NCI-H345 (cell line): ENCODE measurements at regions not wholly inside any gene's neighbourhood (a gene's known extent, or its start where the extent isn't known, plus 50 kb on each side); places are given as distances from the start of the nearest gene placed in this dataset.

Experiments used
- DNase-seq: peaks from one replicate; lab custom pipeline; 2025; lab: John Stamatoyannopoulos, UW

- no peak for DNase-seq
Observed at GRCh38 chr16:85187886-85188285, 75.6 kb upstream of the CIBAR2 start.

- DNase-seq: no peak
Observed at GRCh38 chr16:85188822-85189672, 76.8 kb upstream of the CIBAR2 start.

- no peak for DNase-seq
Observed at GRCh38 chr16:85190572-85190971, 78.3 kb upstream of the CIBAR2 start.

GRCh38 chr16:85191341-85191965 is 79.2 kb upstream of the CIBAR2 start:
- no peak for DNase-seq

DNA sequence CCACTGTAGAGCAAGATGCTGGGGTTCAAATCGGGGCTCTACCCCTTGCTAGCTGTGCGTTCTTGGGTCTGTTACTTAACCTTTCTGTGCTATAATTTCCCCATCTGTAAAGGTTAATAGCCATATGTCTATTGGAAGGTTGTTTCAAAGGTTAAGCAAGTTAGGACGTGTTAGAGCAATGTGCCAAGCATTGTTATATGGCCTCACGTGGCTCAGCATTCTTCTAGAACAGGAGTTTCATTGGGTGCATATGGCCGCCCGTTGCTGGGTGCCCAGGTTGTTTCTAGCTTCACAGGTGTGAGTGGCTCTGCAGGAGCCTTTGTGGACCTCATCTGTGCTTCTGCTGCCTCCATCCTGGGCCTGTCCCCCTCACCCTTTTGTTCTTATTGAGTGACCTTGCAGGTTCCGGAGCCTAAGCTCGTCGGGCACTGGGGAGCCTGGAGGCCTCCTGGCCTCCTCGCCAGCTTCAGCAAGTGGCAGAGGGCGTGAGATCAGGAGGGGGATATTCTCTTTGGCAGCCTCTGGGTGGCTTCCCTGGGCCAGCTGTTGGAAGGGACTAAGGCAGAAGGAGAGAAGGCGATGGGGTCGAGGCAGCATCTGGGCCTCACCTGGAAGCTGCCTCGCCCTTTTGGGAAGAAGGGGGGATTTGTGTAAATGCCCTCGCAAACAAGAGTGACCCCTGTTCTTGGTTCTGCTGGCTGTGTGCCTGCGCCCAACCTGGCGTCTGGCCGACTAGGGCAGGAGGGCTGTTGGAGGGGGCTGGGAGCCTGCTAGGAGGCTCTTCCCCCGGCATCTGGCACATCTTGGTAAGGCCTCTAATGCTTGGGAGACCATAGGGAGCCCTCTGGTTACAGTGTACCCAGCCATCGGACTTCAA is 80.2 kb upstream of the CIBAR2 start:
- no peak for DNase-seq

DNA sequence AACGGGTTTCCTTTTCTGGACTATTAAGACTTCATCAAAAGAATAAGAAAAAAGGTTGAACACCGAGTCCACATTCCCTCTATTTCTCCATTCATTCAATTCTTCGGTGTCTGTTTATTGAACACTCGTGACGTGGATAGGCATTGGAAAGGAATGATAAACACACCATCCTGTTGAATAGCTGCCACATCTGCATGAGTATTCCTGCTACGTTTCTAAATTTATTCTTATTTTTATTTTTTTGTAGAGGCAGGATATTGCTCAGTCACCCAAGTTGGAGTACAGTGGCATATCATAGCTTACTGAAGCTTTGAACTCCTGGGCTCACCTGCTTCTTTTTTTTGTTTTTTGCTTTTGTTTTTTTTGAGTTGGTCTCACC is 80.8 kb upstream of the CIBAR2 start:
- no peak for DNase-seq

DNA sequence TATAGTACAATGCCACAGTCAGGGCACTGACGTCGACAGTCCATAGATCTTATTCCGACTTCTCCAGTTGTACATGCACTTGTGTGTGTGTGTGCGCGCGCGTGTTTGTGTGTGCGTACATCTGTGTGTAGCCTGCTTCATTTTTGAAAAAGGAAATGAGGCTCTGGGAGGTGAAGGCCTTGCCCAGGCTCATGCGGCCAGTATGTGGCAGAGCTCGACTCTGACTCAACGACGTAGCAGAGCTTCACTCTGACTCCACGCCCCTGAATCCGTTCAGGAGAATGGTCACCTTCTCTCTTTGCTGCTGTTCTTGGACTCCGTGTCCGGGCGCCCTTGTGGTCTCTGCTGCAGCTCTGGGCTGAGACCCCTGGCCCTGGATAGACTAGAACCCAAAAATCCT is 81.6 kb upstream of the CIBAR2 start:
- DNase-seq: no peak

DNA sequence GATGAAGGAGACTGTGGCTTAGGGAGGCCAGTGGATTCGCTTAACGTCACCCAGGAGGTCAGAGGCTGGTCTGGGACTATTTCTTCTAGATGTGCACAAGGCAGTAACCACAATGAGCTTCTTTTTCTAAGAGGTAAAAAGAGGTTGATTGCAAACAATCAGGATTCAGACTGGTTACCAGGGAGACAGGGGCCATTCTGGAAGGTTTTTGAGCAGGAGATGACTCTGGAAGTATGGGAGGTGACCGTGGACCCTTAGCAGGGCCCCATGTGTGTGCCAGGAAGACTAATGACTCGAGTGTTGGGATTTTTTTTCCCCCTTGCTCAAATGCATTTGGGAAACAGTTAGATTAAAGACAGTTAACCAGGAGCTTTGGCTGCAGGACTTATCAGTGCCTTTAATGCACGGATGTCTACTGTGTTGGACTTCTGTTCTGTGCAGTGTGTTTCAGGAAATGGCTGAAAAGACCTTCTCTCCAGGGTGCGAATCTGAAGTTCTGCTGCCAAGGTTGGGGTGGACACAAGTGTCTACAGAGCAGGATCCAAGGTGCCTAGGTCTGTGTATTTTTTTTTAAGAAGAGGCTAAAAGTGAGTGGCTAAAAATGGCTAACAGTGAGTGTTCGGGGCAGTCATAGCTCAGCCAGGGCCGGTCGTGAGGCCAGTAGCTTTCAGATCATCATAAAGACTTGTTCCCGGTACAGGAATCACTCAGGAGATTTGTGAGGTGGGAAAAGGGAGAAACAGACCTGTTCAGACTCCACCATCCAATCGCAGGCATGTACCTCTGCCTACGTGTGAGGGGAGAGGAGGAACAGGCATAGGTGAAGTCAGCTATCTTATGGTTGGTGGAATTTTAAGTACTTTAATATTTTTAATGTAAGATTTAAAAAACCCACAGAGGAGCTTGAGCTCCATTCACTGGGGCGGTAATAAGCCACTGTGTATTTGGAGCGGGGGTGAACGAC is 82.3 kb upstream of the CIBAR2 start:
- no peak for DNase-seq

DNA sequence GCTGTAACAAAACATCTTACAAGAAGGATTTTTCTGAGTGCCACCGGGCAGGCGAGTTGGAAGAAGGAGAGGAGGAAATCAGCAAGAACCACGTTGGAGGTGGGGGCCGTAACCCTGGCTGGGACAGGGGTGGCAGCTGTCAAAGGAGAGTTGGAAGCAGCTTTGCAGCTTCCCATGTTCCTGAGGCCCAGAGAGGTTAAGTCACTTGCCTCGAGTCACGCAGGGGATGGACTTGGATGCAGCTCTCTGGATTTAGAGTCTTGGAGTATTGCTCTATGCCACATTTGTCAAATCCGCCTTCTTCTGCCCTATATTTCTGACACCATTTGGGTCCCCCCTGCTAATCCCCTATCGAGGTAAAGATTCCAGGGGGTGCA is 83.0 kb upstream of the CIBAR2 start:
- no peak for DNase-seq

DNA sequence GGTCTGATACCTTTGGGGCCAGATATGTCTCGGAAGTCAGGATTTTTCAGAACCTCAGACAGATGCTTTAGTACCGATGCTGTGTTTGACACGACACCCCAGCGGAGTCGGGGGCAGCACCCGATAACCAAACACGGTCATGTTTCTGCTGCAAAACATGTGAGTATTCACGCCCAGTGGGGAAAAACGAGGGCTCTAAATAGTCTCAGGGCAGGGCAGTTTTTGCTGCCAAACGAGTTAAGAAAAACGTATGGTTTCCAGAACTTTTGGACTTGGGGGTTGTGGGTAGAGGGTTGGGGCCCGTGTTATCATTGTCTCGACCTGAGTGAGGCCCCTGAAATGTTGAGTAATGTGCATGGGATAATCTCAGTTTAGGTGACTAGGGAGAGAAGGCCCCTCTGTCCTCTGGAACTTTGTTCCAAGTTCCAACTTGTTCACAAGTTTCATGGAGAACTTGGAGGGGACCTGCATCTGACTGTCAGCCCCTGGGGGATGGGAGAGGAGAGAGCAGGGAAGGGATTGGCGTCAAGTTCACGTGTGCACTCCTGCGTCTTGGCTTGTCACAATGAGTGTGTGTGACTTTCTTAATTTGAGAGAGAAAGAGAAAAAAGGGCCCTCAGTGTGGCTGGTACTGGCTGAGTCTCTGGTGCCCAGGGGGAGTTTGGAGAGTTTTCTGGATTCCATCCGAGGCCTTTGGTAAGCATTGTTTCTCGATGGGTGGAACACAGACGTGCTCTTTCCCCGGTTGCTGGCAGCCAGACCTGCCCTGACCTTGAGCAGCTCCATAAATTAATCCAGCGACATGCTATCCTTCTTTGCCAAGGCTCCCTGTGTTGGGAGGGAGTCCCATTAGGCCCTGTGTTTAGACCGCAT is 83.9 kb upstream of the CIBAR2 start:
- DNase-seq: no peak

GRCh38 chr16:85196976-85197375 is 84.7 kb upstream of the CIBAR2 start:
- DNase-seq: no peak

- no peak for DNase-seq
Observed at GRCh38 chr16:85197611-85198566, 85.6 kb upstream of the CIBAR2 start.

GRCh38 chr16:85199069-85199725 is 86.9 kb upstream of the CIBAR2 start:
- no peak for DNase-seq

DNA sequence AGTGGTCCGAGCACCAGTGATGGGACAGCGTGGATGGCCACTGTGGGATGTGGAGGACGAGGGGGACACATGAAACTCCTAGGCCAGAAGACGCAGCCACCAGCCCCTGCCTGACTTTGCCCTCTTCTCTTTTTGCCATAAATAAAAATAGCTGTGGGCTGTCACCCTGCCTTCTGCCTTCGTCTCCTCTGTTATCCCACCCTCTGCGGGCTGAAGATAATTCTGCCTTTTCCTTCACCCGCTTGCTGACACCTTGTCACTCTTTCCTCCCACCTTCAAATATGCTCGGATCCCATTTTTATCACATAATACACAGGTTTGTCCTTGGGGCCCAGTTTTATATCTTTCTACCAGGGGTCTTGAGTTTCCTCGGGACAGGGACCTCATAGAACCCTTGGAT is 87.6 kb upstream of the CIBAR2 start:
- no peak for DNase-seq

DNA sequence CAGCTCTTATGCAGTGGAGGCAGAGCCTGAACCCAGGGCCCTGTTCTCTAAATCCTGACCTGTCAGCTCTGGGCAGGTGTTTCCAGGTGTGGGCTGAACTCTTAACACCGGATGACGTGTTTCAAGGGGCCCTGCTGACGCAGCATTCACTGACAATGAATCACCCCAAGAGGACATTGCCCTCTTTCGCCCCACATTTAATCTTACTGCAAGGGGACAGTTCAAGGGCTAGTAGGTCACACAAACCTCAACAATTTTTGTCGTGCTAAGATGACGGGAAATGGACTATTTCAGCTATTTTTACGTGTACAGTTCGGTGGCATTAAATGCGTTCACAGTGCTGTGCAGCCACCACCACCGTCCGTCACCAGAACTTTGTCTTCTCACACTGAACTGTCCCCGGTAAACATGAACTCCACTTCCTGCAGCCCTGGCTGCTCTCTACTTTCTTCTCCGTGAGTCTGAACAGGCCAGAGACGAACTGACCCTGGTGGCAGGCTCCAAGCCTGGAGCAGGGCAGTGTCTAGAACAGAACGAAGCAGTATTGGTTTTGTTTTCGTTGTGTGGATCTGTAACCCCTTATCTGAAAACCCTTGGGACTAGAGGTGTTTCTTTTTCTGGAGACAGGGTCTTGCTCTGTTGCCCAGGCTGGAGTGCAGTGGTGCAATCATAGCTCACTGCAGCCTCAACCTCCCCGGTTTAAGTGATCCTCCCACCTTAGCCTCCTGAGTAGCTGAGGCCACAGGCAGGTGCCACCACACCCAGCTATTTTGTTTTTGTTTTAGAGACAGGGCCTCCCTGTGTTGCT is 88.4 kb upstream of the CIBAR2 start:
- DNase-seq: no peak

DNA sequence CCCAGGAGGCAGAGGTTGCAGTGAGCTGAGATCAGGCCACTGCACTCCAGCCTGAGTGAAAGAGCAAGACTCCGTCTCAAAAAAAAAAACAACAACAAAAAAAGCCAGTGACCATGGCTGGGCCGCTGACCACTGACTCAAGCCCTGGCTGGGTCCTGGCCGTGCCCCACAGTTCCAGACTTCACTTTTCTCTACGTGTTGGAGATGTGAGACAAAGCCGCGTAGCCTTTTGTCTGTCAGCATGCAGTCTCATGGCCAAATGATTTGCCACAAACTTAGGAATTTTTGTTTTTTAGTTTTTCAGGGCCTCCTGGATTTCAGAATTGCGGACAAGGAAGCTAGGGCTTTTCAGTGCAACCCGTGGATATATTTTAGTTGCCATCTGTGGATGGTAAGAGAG is 89.3 kb upstream of the CIBAR2 start:
- no peak for DNase-seq

GRCh38 chr16:85202051-85202601 is 89.9 kb upstream of the CIBAR2 start:
- no peak for DNase-seq
